ENCODE measurements at regions not wholly inside any gene's neighbourhood (a gene's known extent, or its start where the extent isn't known, plus 50 kb on each side); places are given as distances from the start of the nearest gene placed in this dataset.
A peak's percentile ranks its signal among the peaks of the same experiment; 100 is the strongest.
"Not testable (repeated sequence)": the region's sequence is repeated elsewhere in the genome, so short reads cannot be mapped to it uniquely, and the experiment has no call there.

DNA sequence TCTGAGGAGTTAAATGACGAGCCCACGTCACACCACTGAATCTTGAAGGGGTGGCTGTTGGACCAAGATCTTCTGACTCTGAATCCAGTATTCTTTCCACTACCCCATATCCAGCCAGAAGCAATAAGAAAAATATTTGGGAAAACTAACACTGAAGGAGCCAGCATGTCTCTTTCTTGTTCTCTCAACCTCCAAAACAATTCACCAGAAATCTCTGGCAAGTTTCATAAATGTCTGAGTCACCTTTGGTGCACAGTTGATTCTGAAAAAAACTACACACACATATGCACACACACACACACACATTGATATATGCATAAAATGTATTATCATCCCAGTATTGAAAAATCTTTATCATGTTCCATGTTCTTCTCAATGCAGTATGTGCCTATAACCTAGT is 104.3 kb upstream of the BLID start:
- no peak for DNase-seq

DNA sequence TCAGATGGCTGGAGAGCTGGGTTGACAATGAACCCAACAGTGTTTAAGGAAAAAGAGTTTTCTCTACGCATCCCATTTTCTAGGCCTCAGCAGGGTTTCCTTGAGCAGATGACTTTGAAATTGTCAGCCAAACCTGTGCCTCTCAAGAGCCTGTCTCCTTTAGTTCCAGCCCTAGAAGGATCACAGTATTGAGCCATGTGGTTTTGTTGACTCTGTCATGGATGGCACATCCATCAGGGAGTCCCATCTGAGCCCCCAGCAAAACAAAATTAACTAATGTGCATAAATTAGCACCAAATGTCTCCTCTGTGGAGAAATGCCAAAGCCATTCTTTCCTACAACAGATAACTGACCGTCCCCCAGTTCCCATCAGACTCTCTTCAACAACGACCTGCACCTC is 103.8 kb upstream of the BLID start:
- DNase-seq = no peak

DNA sequence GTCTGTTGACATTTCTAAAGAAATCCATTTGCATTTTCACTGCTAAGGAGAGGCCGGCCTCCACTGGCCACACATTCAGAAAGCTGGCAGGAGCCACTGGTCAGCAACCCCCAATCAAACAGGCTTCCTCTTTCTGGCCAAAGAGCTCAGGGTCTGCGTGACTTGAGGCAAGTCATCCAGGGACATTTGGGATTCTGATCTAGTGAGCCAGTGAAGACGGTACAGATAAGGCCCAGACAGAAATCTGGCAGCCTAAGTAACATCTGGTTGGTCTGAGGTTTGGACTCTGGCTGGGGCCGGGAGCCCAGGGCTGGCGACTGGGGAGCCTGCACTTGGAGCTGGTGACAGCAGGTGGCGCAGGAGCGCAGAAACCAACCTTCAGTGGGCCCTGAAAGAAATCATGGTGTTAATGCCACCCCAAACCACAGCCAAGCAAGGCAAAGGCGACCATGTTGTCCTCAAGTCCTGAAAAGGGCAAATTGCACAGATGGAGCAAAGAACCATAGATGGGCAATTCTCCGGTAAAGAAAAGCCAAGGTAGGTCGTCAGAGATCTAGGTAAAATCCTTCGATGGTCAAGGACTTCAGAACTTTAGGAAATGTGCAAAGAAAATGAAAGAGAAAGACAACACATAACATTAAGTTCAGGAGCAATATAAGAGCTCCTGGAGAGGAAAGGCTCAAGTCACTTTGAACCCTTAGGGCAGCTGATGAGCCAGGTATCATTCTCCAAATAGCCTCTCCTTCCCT is 99.4 kb upstream of the BLID start:
- DNase-seq = no peak

DNA sequence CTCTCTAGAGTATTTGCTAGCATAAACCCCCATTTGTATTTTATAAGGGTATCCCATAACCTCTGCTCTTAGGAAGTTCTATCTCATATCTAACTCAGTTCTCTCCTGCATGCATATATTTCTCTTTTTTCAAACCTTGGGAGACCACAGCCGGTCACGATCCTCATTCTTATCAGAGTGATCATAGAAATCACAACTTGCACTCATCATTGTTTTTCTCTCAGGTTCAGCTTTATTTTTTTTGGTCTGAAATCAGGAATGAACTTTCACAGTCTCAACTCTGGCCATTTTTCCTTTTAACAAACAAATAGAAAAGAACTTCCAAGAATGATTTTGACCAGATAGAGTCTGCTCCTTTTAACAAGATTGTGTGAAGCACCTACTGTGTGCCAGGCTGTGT is 98.6 kb upstream of the BLID start:
- no peak for DNase-seq

DNA sequence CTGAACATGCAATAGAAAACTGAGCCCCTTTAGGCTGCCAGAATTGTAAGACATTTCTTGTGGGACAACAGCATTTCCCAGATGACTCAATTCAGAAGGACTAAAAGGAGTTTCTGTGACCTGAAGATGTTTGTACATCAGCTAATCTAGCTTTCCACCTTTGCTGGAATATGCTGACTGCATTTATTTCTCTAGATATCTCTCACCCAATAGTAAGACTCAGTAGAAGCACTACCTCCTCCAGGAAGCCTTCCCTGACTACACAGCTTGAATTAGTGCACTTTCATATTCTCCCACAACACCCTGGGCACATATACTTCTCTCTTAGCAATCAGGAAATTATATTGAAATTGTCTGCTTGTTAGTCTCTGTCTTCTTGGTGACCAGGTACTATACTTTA is 98.1 kb upstream of the BLID start:
- DNase-seq = no peak

DNA sequence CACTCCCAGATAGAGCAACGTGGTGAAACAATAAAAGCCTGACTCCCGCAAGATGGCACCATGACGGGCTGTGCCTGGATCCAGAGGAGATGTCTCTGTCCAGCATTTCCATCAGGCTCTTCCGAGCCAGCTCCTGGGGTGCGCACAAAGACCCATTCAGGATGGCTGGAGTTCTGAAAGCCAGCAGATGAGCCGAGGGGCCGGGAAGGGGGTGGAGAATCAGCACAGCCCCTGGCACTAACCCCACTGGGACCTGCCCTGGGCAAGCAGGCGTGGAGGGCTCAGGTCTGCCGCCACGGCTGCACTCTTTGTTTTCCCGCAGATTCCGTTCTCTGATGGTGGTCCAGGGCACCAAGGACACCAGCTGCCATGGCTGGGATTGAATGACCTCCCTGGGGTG is 97.2 kb upstream of the BLID start:
- no peak for DNase-seq

DNA sequence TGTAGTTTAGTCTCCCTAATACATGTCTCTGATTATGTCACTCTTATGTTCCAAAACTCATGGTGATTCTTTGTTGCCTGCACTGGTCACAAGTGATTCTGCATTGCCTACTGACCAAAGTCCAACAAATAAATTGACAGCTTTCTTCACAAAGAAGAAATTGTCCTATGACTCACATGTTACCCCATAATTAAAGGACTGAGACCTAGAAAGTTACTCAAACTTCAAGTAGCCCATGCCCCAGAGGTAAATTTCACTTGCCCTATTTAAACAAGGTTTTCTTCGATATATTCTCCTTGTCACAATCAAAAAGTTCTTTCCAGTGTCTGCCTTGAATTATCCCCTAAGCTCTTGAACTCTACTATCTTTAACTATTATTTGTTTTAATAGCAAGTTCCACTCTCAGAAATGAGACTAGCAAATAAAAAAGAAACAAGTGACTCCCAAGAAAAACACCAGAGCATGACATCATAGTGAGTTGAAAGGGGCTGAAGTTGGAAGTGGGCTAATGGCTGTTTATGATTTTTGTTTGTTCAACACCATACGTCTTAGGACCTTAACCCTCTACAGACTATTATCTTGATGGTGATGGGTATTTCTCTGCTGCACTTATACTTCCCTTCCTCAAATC is 94.5 kb upstream of the BLID start:
- DNase-seq = no peak

DNA sequence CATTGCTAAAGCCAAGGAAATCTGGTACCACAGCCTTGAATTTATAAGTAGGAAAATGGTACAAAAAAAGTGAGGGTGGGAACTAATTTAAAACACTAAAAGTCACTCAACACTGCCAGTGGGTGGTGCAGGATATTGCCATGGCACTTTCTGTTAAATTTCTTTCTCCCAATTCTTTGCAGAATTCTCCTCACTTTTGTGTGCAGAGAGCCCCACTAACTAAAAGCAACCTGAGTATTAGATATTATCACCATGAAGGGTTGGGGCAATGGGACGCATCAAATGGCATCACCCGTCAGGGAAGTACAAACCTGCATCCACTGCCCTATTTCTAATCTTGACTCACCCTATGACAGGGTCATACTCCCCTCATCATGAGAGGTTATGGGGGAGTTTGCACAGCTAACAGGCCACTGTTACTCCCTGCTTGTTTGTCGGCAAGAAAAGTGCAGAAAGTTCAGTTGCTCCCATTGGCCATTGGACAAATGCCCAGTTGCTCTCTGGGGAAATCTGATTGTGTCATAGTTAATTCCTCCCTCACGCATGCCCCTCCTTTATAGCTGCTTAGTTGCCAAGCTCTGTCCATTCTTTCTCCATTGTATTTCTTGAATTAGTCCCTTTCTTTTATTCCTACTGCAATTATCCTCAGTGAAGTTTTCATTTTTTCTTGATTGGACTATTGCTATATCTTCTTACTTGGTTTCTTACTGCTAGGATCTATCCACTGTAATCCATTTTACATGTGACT is 93.8 kb upstream of the BLID start:
- DNase-seq = no peak

DNA sequence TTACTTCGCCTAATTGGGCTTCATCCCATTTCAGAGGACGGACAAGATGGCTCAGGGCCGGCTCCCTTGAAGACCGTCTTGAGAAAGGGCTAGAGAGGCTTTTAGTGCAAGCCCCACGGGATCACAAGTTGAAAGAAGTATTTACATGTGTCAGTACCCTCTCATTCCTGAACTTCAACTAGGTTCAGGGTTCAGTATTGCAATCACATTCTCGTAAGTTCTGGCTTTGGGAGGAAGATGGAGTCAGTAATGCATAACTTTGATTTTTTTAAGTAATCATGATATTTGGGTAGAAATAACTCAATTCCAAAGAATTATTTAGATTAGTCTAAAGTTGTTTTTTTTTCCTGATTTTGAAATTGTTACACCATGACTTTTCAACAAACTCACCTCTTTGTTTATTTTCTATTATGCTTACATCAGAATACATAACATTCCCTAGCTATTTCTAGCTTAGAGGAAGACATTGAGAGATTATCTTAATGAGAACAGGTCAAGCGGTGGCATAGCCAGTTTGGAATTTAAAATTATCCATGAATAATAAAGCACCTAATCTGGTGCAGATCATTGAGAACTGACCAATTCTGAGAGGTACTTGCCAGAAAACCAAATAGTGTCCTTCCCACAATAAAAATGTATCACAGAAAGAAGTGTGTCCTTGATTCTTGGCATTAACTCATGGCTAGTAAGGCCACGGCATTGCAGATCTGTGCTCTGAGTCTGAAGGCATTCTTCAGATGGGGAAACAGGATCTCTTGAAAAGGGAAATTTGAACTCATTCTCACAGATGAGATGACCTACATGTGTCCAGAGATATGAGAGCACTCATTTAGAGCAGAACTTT is 92.1 kb upstream of the BLID start:
- no peak for DNase-seq

DNA sequence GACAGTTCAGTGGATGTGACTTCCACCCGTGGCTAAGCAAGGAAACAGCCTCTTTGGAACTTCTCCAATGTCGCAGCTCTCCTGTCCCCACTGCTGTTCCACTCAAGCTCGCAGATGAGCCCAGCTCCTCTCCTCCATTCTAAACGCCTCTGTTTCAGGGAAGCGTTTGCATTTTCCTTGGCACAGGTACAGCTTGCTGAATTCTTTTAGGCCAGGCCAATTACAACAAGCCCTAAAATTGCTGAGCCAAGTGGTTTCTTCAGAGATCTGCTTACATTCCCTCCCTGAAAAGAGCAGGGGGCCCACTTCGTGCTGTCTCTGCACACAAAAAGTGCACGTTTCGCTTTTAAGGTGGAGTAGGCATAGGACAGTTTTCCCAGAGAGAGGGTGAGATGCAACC is 91.5 kb upstream of the BLID start:
- no peak for DNase-seq

DNA sequence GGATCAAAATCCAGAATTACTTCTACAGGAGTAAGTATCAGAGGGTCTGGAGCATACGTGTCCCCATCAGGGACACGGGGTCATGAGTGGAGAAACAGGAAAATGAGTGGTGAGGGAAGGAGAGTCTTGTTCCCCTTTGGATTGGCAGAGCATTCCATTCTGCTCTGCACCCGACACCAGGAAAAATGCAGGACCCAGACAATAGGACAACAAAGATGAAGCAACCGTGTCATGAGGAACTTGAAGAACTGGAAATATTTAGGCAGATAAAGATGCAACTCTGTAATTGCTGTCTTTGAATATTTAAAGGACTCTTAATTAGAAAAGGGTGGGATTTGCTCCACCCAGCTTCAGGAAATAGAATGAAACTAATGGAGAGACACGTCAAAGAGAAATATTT is 89.0 kb upstream of the BLID start:
- no peak for DNase-seq

DNA sequence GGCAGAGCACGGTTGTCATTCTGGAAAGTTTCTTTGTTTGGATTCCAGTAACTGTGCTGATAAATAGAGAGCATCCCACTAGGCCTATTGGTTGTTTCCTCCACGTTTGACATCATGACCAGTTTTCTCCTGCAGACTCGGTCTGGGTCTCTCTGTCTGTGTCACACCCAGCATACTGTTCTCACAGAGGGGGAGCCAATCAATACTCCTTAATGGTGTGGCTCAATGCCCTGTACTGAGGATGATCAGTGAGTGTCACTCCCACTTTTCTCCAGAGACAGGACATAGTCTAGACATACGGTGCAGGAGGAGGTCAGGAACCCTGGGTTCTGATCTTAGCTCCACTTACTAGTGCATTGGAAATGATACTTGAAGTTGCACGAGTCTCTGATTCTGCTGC is 88.2 kb upstream of the BLID start:
- DNase-seq = no peak

DNA sequence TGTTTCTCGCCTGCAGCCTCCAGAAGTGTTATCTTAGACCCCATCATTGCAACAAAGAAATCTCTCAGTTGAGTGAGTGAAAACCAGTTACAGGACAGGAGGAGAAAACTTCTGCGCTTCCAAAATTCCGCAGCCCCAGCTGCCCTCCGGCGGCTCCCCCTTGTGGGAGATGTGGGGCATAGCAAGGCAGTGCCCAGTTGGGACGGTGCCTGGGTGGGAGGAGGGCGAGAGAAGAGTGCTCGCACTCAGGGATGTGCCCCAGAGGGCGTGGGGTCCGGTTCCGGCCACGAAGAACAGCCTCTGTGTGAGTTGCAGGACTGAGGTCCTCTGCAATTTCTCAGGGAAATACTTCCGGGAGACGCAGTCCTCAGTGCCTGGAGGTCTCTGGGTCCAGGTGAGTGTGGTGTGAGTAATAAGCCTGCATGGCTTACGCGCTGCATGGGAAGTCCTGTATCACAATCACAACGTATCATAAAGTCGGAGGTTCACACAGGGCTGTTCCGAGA is 87.0 kb upstream of the BLID start:
- peak; percentile 34 for DNase-seq

DNA sequence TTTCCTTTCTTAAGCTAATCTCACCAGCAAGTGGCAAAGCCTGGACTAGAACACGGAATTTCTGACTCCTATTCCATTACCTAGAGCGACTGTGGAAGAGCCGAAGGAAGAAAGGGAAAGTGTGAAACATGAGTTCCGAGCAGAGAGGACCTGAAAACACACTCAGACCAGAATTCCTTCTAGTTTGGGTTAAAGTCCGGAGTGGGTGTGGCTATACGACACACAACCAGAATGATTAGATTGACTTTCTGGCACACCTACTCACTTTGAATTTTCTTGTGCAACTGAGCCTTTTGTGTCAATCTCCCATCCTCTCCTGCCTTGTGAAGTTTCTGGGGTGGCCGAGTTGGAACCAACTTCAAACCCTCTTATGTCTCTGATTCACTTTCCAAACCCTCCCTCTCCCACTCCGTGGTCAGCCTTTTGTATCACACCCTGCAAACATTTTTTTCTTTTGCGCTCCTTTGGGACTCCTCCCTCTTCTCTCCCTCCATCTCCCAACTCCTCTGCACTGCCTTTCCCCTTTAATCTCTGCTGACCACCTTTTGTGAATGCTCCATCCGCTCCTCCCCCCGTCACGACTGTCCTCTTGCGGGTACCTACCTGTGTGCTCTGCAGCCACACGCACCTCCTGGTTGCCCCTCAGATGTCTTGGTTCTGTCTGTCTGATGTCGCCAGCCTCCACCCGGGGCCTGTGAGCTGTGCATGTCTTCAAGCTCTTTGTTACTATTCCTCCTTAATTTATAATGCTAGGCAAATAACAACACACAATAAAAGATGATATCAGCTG is 86.3 kb upstream of the BLID start:
- no peak for DNase-seq

DNA sequence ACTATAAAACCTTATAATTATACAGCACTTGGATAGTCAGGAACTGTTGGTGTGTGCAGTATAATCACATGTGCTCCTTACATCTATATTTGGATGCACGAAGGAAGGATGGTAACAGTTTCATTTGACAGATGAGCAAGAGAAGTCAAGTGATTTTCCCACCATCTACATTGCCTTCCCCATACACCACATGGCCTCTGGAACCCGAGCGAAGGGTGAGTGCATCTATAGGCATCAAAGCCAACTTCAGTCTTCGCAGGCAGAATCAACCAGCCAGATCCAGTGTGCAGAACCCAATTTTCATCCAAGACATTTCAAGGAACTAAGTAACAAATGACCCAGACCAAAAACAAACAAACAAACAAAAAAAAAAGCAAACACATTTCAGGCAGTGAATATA is 85.1 kb upstream of the BLID start:
- DNase-seq = no peak

DNA sequence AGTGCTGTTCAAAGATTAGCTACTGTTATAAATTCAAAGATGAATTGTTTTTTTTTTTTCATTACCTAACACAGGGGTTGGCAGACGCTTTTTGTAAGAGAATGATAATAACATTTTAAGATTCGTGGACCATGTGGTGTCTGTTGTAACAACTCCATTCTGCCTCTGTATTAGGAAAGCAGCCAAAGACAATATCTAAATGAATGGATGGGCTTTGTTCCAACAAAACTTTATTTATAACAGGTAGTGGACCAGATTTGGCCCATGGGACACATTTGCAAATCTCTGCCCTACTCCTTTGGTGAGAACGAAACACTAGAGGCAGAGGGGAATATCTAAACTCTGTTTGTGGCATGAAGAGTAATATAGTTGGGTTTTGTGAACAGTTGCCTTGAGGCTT is 83.6 kb upstream of the BLID start:
- DNase-seq = no peak

DNA sequence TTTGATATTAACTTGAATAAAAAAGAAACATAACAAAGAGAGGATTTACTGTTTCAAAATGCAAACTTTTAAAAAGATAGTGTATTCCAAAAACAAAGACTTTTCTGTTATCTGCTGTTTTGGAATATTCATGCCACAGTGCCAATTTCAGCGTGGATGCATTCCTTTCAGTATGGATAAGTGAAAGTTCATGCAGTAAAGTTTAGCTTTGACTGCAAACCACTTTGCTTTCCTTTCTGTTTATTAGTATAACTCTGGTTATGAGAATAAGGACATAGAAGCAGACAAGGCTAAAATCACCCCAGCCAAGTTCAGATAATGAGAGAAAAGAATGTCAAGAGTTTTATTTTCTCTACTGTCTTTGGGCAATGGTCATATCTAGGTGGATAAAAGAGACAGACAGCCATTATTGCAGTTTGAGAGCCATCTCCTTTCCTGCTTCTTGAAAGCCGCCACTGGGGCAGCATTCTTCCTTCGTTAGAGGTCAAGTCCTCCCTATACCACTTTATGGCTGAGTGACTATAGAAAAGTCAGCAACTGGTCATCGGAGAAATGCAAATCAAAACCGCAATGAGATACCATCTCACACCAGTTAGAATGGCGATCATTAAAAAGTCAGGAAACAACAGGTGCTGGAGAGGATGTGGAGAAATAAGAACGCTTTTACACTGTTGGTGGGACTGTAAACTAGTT is 82.4 kb upstream of the BLID start:
- no peak for DNase-seq

DNA sequence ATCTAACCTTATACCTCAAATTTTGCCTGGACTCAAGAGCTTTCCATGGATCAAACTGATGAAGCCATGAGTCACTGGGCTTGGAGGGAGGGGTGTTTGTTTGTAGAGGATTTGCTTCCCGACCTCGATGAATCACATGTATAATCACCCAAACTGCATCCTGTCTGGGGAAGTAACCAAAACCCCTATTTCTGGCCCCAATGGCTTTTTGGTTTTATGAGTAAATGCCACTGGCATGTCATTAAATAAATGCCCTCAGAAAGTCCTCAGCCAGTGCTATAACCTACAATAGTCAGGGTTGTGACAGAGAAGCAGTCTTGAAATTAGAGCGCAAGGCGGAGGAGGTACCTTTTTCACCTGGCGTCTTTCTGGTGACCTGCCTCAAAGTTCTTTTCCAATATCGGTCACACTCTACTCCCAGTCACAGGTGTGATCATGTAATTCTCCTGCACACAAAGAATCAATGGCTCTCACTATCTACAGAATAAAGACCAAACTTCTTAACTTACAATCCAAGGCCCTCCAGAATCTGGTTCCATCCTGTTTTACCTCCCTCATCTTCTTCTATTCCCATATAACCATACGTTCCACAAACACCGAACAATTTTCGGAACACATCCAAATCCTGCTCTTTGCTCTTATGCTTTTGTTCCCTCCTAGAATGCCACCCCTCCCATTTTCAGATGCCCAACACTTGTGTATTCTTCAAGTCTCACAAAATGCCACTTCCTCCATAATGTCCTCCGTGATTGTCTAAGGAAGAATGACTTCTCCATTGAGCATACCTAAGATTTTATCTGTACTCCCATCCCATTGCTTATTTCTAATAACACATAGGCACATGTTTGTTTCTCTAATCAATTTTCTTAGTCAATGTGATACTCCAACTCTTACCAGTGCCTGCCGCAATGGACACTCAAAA is 81.3 kb upstream of the BLID start:
- no peak for DNase-seq

DNA sequence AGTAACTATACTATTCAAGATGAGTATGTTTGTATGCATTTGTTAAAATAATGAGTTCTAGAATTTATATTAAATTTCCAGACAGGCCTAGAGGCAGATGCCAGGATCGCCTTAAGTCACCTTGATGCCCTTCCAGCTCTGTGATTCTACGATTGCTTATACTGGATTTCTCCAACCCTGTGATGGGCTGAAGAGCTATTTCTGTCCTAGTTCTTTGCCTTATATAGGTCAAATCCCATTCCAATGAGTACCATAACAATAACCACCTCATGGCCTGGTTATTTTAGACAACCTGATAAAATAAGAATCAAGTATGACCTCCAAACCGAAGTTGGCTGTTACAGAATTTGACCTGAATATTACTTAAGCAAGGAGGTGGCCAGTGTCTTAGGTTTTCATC is 79.8 kb upstream of the BLID start:
- DNase-seq = no peak

DNA sequence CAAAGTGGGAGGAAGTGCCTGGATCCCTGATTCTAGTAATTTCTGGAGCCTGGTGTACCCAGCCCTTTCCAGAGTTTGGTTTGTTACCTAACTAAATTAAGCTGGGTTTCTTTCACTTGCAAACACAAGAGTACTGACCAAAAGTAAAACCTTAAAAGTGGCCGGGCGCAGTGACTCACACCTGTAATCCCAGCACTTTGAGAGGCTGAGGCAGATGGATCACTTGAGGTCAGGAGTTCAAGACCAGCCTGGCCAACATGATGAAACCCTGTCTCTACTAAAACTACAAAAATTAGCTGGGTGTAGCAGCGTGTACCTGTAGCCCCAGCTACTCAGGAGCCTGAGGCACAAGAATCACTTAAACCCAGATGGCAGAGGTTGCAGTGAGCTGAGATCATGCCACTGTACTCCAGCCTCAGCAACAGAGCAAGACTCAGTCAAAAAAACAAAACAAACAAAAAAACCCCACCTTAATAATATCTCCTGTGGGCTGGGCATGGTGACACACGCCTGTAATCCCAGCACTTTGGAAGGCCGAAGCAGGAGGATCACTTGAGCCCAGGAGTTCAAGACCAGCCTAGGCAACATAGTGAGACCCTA is 78.0 kb upstream of the BLID start:
- not testable (repeated sequence) for DNase-seq

Data from activated naive CD4-positive, alpha-beta T cell treated with anti-CD3 and anti-CD28 coated beads, Interleukin-2, amount 50 U/mL, for 16 hours (primary cell).